ENCODE measurements at regions not wholly inside any gene's neighbourhood (a gene's known extent, or its start where the extent isn't known, plus 50 kb on each side); places are given as distances from the start of the nearest gene placed in this dataset.

GRCh38 chr21:23307065-23307464 is 2300.2 kb downstream of the MRPL39 start:
- no peak for TF ChIP-seq ZNF549 (tag by site-specific recombination; IDR thresholded peaks at IDR 0.05)
- no peak for TF ChIP-seq CTCF (tag by site-specific recombination; IDR thresholded peaks at IDR 0.05)
- TF ChIP-seq ZNF155 (tag by site-specific recombination; IDR thresholded peaks at IDR 0.05), result no peak
- TF ChIP-seq, protein P1, sequence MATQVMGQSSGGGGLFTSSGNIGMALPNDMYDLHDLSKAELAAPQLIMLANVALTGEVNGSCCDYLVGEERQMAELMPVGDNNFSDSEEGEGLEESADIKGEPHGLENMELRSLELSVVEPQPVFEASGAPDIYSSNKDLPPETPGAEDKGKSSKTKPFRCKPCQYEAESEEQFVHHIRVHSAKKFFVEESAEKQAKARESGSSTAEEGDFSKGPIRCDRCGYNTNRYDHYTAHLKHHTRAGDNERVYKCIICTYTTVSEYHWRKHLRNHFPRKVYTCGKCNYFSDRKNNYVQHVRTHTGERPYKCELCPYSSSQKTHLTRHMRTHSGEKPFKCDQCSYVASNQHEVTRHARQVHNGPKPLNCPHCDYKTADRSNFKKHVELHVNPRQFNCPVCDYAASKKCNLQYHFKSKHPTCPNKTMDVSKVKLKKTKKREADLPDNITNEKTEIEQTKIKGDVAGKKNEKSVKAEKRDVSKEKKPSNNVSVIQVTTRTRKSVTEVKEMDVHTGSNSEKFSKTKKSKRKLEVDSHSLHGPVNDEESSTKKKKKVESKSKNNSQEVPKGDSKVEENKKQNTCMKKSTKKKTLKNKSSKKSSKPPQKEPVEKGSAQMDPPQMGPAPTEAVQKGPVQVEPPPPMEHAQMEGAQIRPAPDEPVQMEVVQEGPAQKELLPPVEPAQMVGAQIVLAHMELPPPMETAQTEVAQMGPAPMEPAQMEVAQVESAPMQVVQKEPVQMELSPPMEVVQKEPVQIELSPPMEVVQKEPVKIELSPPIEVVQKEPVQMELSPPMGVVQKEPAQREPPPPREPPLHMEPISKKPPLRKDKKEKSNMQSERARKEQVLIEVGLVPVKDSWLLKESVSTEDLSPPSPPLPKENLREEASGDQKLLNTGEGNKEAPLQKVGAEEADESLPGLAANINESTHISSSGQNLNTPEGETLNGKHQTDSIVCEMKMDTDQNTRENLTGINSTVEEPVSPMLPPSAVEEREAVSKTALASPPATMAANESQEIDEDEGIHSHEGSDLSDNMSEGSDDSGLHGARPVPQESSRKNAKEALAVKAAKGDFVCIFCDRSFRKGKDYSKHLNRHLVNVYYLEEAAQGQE (tag by site-specific recombination; IDR thresholded peaks at IDR 0.05), result no peak
- TF ChIP-seq ZNF513 (tag by site-specific recombination; IDR thresholded peaks at IDR 0.05), result no peak
- no peak for TF ChIP-seq ZNF558 (tag by site-specific recombination; IDR thresholded peaks at IDR 0.05)
- TF ChIP-seq IKZF3 (tag by site-specific recombination; IDR thresholded peaks at IDR 0.05), result no peak

Data from HEK293 (cell line).